K562 (cell line): ENCODE measurements at regions not wholly inside any gene's neighbourhood (a gene's known extent, or its start where the extent isn't known, plus 50 kb on each side); places are given as distances from the start of the nearest gene placed in this dataset.
"Not testable (repeated sequence)": the region's sequence is repeated elsewhere in the genome, so short reads cannot be mapped to it uniquely, and the experiment has no call there.

Source experiments
- ATAC-seq: fragments of 200-7000 bp; cut with Tn5 transposase; 3 replicates; pipeline ENCODE4 v1.9.1; 2020; ENCODE audit warnings: moderate library complexity
- BruUV-seq: library from RNA; stranded (reverse); fragments of 400-500 nt; replicated peaks from 2 replicates; lab custom pipeline; 2021; lab: Mats Ljungman, UMichigan
- CTCF ChIA-PET: fragments of 300-600 bp; formaldehyde crosslinking; extraction: SDS; loops from one replicate; lab custom pipeline; 2021; ENCODE audit warnings: low intra/inter-chr PET ratio; lab: Yijun Ruan, JAX
- POLR2A ChIA-PET: fragments of 300-600, 350-650 bp; sonication (Branson Sonifier 250); formaldehyde crosslinking; extraction: SDS; loops from one replicate; lab custom pipeline; 2021; ENCODE audit warnings: antibody characterized with exemption, inconsistent platforms; lab: Yijun Ruan, JAX
- DNase-seq, 4 experiments: peaks; one replicate each; pipeline versions ENCODE4 v3.0.0 to v3.0.0-alpha.2; 2011 to 2018; ENCODE audit warnings: low spot score in 3 of 4, mixed read lengths in 3 of 4; ENCODE audit errors: extremely low read depth in 1 of 4
- FAIRE-seq: peaks from 2 replicates; lab custom pipeline; 2011; peaks lifted over from hg19 to GRCh38; lab: Jason Lieb, UNC
- H2AFZ ChIP-seq: 2 replicates; pipeline ENCODE4 v1.6.0; 2011; ENCODE audit warnings: low read depth, low read length, control low read depth, inconsistent platforms
- H3K27ac ChIP-seq: fragments of 200-600 bp; 3 replicates; pipeline ENCODE4 v1.8.0; 2011; ENCODE audit warnings: low read depth, mild to moderate bottlenecking, control low read depth, inconsistent platforms, low read length, moderate library complexity, mixed read lengths; ENCODE audit errors: extremely low read depth
- H3K27me3 ChIP-seq, 2 experiments: fragments of 300-600 bp in 1 of 2; 2 replicates in 1 of 2; 3 replicates in 1 of 2; pipeline versions ENCODE4 v1.6.0 to v1.8.0; 2011; ENCODE audit warnings: inconsistent platforms in 2 of 2, low read length in 2 of 2, mild to moderate bottlenecking in 1 of 2, mixed read lengths in 1 of 2, moderate library complexity in 1 of 2; ENCODE audit not compliant: control insufficient read depth in 2 of 2, insufficient read depth in 2 of 2
- H3K36me3 ChIP-seq: fragments of 300-600 bp; 3 replicates; pipeline ENCODE4 v1.8.0; 2011; ENCODE audit warnings: mild to moderate bottlenecking, low read length, inconsistent platforms; ENCODE audit not compliant: control insufficient read depth, insufficient read depth
- H3K4me1 ChIP-seq, 2 experiments: fragments of 200-600 bp in 1 of 2; replicated peaks in 1 of 2; 2 replicates in 1 of 2; 3 replicates in 1 of 2; pipeline versions ENCODE4 v1.5.1 to v1.8.0; 2011; ENCODE audit warnings: inconsistent platforms in 2 of 2, low read length in 2 of 2, mild to moderate bottlenecking in 1 of 2, mixed read lengths in 1 of 2, moderate library complexity in 1 of 2; ENCODE audit not compliant: control insufficient read depth in 2 of 2, insufficient read depth in 2 of 2
- H3K4me2 ChIP-seq: 2 replicates; pipeline ENCODE4 v1.6.1; 2011; ENCODE audit warnings: low read length, control low read depth, inconsistent platforms, mixed read lengths; ENCODE audit not compliant: insufficient read depth
- H3K4me3 ChIP-seq: fragments of 200-600 bp; sonication (generic), shearing (Covaris generic); 2 replicates; pipeline ENCODE4 v1.5.1; 2016; ENCODE audit warnings: control low read depth, inconsistent platforms
- H3K79me2 ChIP-seq: fragments of 200-600 bp; 3 replicates; pipeline ENCODE4 v1.8.0; 2011; ENCODE audit warnings: low read length, inconsistent platforms; ENCODE audit not compliant: control insufficient read depth, insufficient read depth
- H3K9ac ChIP-seq, 2 experiments: 2 replicates each; pipeline versions ENCODE4 v1.6.0 to v1.6.1; 2011; ENCODE audit warnings: low read depth in 2 of 2, low read length in 2 of 2, control low read depth in 1 of 2, inconsistent platforms in 1 of 2, mild to moderate bottlenecking in 1 of 2, mixed read lengths in 1 of 2; ENCODE audit not compliant: insufficient read depth in 1 of 2
- H3K9me1 ChIP-seq: one replicate; pipeline ENCODE4 v1.6.0; 2011; ENCODE audit warnings: inconsistent platforms, mild to moderate bottlenecking, low read length, moderate library complexity; ENCODE audit not compliant: control insufficient read depth, insufficient read depth
- H3K9me3 ChIP-seq: replicated peaks from 2 replicates; pipeline ENCODE4 v1.5.1; 2011; ENCODE audit warnings: low read depth, low read length, inconsistent platforms; ENCODE audit not compliant: control insufficient read depth, insufficient read depth
- H4K20me1 ChIP-seq: replicated peaks from 2 replicates; pipeline ENCODE4 v1.6.1; 2011; ENCODE audit warnings: low read length, inconsistent platforms, mixed read lengths; ENCODE audit not compliant: control insufficient read depth, insufficient read depth
- CUX1 ChIP-seq: fragments of 200-800 bp; sonication (Bioruptor generic); IDR thresholded peaks from 2 replicates; pipeline ENCODE4 v1.6.1; 2016; ENCODE audit warnings: missing genetic modification characterization, missing compliant biosample characterization
- RFX1 ChIP-seq: fragments of 450-650 bp; IDR thresholded peaks from 2 replicates; pipeline ENCODE4 v1.6.1; 2016; ENCODE audit warnings: mild to moderate bottlenecking, moderate library complexity
- RFX7 ChIP-seq: fragments of 250-450 bp; sonication (Bioruptor Pico); IDR thresholded peaks from 2 replicates; pipeline ENCODE4 v1.5.1; 2021; ENCODE audit warnings: mild to moderate bottlenecking
- STAG1 ChIP-seq: sonication (generic); formaldehyde crosslinking; IDR thresholded peaks from 2 replicates; pipeline ENCODE4 v1.5.0; 2020; ENCODE audit warnings: missing genetic modification reagents, borderline replicate concordance
- USF1 ChIP-seq: sonication (generic); formaldehyde crosslinking; IDR thresholded peaks from 2 replicates; pipeline ENCODE4 v1.9.0; 2022; ENCODE audit warnings: mild to moderate bottlenecking, missing genetic modification reagents
- ZBTB1 ChIP-seq: sonication (generic); formaldehyde crosslinking; IDR thresholded peaks from 2 replicates; pipeline ENCODE4 v1.8.1; 2023; ENCODE audit warnings: missing genetic modification reagents, low read depth, mild to moderate bottlenecking, borderline replicate concordance
- WGBS: fragments of 100-300 bp; shearing (Covaris generic); methylation state at CpG from one replicate; pipeline ENCODE4 v1.1.6; 2016; ENCODE audit warnings: low coverage, mixed read lengths; ENCODE audit not compliant: insufficient coverage; ENCODE audit errors: missing lambda C conversion rate; 5-methylcytosine and 5-hydroxymethylcytosine counted together
- in situ Hi-C: fragments of 300-500 bp; cut with MboI; formaldehyde crosslinking; loops from 4 replicates; pipeline ENCODE4 v1.15.0; 2018; ENCODE audit warnings: inconsistent platforms, mixed read lengths
- intact Hi-C: fragments of 100-400 bp; cut with micrococcal nuclease; formaldehyde crosslinking; loops from 2 replicates; pipeline ENCODE4 v1.14.2; 2022

GRCh38 chr9:90204128-90204831, 438.3 kb downstream of the DIRAS2 start:
- no peaks in the 10 kb centered on the region for H3K36me3 ChIP-seq
- no peaks in the 10 kb centered on the region for H3K79me2 ChIP-seq
- no peak overlapping the region for H2AFZ ChIP-seq
- no TSS peak for BruUV-seq
- in situ Hi-C loops = no loop called here
- peaks cover 2 to 4% of the 10 kb centered on the region in 2 experiments; a peak in 2 of 5 replicates for H3K27me3 ChIP-seq
- H3K27ac ChIP-seq = no peak overlapping the region
- intact Hi-C loops = no loop called here
- TF ChIP-seq USF1 (CRISPR knock-in tag) (no peak), RFX1 (no peak), ZBTB1 (CRISPR knock-in tag) (no peak), RFX7 (CRISPR knock-in tag) (no peak), STAG1 (CRISPR knock-in tag) (no peak), CUX1 (CRISPR knock-in tag) (no peak)
- TF ChIP-seq, all 486 proteins: peak for 0
- Histone ChIP-seq H3K4me1 (no peaks in the 10 kb centered on the region), H3K9ac (no peak overlapping the region), H4K20me1 (no peaks in the 10 kb centered on the region), H3K4me2 (no peak overlapping the region), H3K4me3 (no peak overlapping the region), H3K9me3 (no peaks in the 10 kb centered on the region), H3K9me1 (no peaks in the 10 kb centered on the region)
- CTCF ChIA-PET = no interaction called here
- DNase-seq (no peak), ATAC-seq (no peak), FAIRE-seq (no peak)
- POLR2A ChIA-PET = no interaction called here
- WGBS = 0% methylated on average over 7 of the region's 7 CpGs

GRCh38 chr9:90213045-90213444, 429.6 kb downstream of the DIRAS2 start:
- BruUV-seq, H2AFZ ChIP-seq: not testable (repeated sequence)

More at GRCh38 chr9:90213045-90213444, 429.6 kb downstream of the DIRAS2 start:
- ATAC-seq, H3K9me3 ChIP-seq, H3K9me1 ChIP-seq, H3K4me2 ChIP-seq, H3K27ac ChIP-seq, CTCF ChIA-PET, H3K4me1 ChIP-seq, H3K4me3 ChIP-seq, H3K9ac ChIP-seq, H3K36me3 ChIP-seq, H3K79me2 ChIP-seq, DNase-seq, H3K27me3 ChIP-seq, H4K20me1 ChIP-seq, FAIRE-seq, intact Hi-C loops, POLR2A ChIA-PET, in situ Hi-C loops: not testable (repeated sequence)
- 0% methylated on average over 4 of the region's 9 CpGs for WGBS
